ENCODE measurements at regions not wholly inside any gene's neighbourhood (a gene's known extent, or its start where the extent isn't known, plus 50 kb on each side); places are given as distances from the start of the nearest gene placed in this dataset.

DNA sequence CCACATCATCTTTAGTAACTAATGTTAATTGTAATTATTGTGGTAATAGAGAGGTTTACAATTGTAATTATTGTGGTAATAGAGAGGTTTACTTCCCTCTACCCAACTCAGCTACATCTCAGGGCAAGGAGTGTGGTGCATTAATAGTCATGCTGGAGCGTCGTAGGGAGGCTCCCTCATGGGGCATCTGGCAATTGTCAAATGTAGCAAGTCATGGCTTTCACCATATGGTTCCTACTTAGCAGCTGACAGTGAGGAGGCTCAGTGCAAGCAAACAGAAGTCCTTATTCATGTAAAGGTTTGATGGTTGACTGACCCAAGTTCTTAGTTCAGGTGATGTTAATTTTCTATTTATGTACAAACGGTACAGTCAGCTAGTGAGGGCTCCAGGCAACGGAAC is 1012.0 kb downstream of the FLRT2 start:
- no peak for DNase-seq

GRCh38 chr14:86540636-86541247 is 1010.8 kb downstream of the FLRT2 start:
- DNase-seq: no peak

DNA sequence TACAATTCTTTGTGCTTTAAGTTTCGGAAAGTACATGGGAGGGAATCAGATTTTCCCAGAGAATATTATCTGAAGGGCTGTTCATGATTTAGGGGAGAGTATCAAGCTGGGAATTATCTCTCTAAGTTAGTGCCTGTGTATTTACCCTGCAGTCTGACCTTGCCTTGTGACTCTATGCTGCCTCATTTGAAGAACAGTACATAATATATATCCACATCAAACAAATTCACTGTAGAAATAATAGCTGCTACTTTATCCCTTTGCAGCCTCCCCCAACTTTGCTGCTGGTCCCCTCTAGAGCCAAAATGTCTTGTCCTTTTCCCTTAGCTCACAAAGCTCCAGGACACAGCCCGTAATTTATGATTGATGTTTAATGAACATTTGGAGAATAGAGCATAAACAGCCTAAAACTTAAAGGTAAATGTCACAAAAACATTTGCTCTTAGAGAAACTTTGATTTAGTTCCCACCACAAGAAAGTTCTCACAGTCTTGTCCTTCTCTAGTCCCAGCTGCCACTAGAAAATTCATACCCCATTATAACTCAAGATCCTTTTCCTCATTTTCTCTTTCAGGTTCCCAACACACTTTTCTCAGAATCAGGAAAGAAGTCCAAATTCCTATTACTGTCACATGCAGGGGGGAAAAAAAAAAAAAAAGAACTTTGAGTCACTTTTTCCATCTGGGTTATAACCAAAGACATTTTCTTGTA is 1009.6 kb downstream of the FLRT2 start:
- no peak for DNase-seq

DNA sequence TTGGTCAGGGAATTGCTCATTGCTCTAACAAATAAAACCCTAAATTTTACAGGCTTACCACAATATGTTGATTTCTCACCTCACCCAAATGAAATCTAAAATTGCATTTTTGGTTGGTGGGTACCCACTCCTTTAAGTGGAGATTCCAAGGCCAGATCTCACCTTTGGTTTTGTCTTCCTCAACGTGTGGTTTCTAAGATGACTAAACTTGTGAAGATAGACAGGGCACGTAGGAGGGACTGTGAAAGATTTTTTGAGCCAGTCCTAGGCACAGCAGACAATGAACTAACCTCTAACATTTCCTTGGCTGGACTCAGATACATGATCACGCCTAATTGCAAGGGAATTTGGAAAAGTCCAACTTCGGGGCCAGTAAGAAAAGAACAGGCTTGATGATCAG is 1003.9 kb downstream of the FLRT2 start:
- DNase-seq: no peak

DNA sequence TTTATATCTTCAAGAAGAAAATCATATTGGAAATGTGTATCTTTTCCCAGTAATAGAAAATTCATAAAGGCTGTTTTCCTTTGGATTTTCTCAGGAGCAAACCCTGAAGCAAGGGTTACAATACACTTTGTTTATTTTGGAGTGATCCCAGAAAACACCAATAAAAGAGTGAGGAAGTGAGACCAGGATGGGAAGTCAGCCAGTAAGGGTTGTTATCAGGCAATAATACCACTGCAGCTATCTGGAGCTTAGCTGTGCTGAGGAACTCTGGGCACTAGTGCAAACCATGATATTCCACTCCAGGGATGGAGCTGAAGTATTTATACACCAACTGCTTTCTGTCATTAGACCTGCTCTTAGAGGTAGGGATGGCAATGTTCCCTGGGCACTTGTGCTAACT is 1002.3 kb downstream of the FLRT2 start:
- no peak for DNase-seq

GRCh38 chr14:86530457-86530856 is 1000.5 kb downstream of the FLRT2 start:
- DNase-seq: no peak

DNA sequence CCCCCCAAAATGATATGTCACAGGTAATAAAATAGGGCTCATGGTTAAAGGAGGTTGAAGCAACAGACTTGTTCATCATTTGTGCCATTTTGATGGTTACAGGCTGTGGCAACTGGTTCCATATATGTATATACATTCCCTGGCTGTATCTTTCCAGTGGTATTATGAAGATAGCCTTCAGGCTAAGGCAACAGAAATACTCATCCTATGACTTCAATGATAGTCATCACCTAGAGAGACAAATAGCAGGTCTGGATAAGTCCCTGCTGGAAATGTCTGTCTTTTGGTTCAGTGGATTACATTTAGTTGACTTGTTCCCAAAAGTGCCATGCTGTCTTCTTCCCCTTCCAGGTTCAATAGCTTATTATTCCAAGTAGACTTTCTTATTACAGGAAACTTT is 997.4 kb downstream of the FLRT2 start:
- DNase-seq: no peak

- no peak for DNase-seq
These were observed 995.7 kb downstream of the FLRT2 start for GRCh38 chr14:86525673-86526072.

DNA sequence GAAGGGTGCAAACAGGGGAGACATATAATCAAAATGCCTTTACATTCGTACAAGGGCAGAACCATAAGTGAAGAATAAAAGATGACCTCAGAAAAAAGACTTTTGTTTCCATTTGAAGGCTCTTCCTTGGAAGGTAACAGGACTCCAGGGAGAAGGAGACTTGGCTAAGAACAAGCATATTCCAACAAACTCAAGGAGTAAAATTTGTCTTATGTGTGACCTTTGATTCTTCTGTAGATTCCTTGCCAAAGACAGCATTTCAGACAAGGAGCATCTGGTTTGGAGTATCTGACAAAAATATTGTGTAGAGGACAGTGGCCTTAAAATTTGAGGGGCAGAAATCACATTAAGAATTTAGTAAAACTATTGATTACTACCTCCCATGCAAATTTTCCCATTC is 991.9 kb downstream of the FLRT2 start:
- no peak for DNase-seq

DNA sequence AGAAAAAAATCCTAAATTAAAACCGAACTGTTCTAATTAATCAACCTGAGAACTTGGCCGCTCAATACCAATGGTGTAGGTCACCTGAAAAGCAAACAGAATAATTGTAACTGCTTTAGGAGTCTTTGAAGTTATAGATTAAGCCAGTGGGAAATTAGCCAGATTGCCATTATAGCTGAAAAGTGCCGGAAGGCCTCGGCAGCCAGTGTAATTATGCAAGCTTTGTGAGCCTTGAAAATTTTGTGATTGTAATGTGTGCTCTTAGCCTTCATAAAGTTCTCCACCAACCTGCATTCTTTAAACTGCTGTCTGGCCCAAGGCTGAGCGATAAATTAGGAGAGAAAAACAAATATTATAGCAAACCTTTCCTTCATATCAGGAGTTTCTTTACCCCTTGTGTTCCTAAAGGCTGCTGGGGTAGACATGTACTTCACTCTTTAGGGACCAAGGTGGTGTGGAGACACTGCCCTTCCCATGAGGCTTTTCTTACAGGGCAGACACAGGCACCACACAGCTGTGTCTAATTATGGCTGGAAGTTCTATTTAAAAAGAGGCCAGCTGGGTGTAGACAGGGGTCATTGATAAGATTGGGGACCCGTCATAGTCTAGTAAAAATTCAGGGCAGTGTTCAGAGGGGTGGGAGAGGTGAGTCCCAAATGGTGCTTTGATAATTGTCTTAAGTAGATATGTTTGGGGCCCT is 991.2 kb downstream of the FLRT2 start:
- no peak for DNase-seq

DNA sequence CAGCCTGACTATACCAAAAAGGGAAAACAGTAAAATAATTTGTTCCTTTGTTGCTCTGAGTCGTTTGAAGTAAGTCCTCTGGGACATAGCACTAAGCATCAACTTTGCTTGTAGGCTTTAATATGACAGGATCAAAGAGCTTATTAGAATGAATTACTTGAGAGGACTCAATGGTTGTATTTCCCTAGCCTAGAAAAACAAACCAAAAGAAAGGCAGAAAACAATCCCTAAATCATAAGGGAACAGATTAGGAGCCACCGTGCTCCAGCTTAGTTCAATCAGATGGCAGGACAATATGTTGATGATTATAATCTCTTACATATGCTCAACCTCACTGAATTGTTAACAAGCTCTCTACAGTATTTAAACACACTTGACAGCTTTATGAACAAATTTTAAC is 988.4 kb downstream of the FLRT2 start:
- DNase-seq: no peak

- DNase-seq: no peak
These were observed 985.3 kb downstream of the FLRT2 start for GRCh38 chr14:86515195-86515594.

DNA sequence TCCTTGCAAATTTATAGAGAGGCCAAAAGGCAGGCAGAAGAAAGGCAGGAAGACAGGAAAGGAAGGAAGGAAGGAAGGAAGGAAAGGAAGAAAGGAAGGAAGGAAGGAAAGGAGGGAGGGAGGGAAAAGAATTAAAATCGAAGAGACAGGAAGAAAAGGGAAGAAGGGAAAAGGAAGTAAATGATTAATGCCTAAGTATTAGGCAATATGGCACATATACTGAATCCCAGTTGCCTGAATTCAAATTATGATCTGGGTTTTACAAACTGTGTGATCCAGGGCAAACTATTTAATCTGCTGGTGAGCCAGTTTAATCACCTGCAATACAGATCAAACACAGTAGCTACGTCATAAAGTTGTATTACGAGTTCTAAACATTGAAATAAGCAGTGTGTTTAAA is 983.6 kb downstream of the FLRT2 start:
- no peak for DNase-seq

- DNase-seq: no peak
These were observed 983.1 kb downstream of the FLRT2 start for GRCh38 chr14:86513056-86513455.

DNA sequence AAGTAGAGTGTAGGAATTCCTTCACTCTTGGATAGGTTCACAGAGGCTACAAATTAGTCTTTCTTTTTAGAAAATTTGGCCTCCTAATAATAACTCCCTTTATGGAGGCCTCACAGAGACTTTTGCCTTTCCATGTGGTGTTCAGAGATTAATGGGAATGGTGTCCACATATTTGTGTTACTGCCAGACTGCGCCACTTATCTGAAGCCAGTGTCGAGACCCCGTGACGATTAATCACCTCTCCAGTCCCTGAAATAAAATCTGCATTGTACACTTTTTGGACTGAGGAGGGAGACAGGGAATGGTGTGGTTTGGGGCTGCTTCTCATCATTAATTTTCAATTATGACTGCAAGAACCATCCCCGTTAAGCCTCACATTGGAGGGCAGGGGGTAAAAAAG is 980.5 kb downstream of the FLRT2 start:
- DNase-seq: no peak

- DNase-seq: peak; percentile 7 to 18
These were observed 975.9 kb downstream of the FLRT2 start for GRCh38 chr14:86505808-86506207.

DNA sequence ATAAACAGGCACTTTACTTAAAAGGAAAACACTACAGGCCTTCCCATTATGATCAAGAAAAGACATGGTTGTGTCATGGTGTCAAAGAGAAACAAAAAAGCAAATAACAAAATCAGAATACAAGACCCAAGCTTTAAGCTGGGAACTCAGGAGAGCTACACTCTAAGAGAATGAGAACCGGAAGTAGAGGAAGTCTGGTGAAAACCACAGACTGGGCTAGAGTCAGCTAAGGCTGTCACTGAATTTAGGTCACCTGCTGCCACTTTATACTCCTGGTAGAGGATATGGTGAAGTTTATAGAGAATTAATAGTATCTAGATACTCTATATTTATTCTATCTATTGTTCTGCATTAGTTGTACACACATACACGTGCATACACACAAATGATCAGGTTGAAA is 971.7 kb downstream of the FLRT2 start:
- DNase-seq: no peak

DNA sequence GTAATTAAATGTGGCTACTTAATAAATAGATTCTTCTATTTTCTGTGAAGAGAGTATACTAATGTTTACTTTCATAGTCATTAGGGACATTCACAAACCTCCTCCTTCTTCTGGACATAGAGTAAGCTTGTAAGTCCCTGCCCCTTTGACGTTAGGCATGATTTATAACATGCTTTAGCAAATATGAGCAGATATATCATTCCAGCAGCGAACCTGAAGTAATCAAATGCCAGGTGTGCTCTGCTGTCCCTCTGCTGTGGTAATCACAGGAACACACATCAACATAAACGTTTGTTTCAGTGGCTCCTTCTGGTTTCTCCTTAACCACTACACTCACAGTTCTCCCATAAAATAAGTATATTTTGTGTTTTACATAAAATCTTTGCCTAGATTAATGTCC is 961.8 kb downstream of the FLRT2 start:
- no peak for DNase-seq

DNA sequence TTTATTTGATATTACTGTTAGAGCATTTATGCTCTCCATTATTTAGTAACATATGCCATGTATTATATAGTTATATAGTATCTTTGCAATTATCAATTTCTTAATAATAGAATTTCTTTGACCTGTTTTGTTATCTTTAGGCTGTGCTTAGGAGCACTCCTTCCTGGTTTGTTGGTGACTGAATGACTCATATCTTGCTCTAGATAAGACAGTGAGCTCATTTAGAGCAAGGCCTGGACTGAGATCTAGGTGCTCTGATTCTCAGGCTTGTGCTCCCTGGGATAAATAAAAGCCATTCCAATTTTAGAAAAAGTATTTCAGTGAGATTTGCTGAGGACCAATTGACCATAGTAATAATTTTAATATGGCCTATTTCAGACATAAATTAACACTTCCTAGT is 951.2 kb downstream of the FLRT2 start:
- DNase-seq: no peak

- no peak for DNase-seq
These were observed 934.4 kb downstream of the FLRT2 start for GRCh38 chr14:86464341-86464740.

DNA sequence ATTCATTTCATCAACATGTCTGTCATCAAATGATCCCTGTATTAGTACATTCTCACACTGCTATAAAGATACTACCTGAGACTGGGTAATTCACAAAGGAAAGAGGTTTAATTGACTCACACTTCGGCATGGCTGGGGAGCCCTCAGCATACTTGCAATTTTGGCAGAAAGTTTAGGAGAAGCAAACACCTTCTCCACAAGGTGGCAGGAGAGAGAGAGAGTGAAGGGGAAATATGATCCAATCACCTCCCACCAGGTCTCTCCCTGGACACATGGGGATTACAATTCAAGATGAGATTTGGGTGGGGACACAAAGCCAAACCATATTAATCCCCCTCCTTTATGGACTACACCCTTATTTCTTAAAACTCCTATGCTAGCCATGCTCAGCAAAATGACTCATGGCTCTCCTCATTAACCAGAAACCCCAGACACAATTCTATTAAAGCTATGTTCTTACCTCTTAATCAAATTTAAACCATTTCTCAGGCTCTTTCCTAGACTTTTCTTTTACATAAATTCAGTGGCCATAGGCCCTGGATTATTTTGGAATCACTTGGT is 932.3 kb downstream of the FLRT2 start:
- DNase-seq: no peak

- DNase-seq: no peak
These were observed 927.7 kb downstream of the FLRT2 start for GRCh38 chr14:86457481-86458135.

- DNase-seq: no peak
These were observed 920.1 kb downstream of the FLRT2 start for GRCh38 chr14:86450085-86450484.

GRCh38 chr14:86442135-86442534 is 912.2 kb downstream of the FLRT2 start:
- DNase-seq: no peak
